ENCODE measurements at regions not wholly inside any gene's neighbourhood (a gene's known extent, or its start where the extent isn't known, plus 50 kb on each side); places are given as distances from the start of the nearest gene placed in this dataset.

GRCh38 chr21:16302851-16303282 is 573.1 kb downstream of the USP25 start:
- TF ChIP-seq CTCF (IDR thresholded peaks at IDR 0.05) (no peak), POLR2A (IDR thresholded peaks at IDR 0.05) (no peak)
